22Rv1 (cell line): ENCODE measurements at regions not wholly inside any gene's neighbourhood (a gene's known extent, or its start where the extent isn't known, plus 50 kb on each side); places are given as distances from the start of the nearest gene placed in this dataset.

Source experiments
- H3K27ac ChIP-seq: fragments of 450-650 bp; 2 replicates; pipeline ENCODE4 v1.5.1; 2017
- ZFX ChIP-seq: fragments of 450-650 bp; IDR thresholded peaks from 2 replicates; pipeline ENCODE4 v1.6.1; 2017; ENCODE audit warnings: antibody characterized with exemption, borderline replicate concordance
- TF ChIP-seq, protein P1 (sequence below): fragments of 450-650 bp; IDR thresholded peaks from 2 replicates; pipeline ENCODE4 v1.5.1; 2017; ENCODE audit warnings: mild to moderate bottlenecking

DNA sequence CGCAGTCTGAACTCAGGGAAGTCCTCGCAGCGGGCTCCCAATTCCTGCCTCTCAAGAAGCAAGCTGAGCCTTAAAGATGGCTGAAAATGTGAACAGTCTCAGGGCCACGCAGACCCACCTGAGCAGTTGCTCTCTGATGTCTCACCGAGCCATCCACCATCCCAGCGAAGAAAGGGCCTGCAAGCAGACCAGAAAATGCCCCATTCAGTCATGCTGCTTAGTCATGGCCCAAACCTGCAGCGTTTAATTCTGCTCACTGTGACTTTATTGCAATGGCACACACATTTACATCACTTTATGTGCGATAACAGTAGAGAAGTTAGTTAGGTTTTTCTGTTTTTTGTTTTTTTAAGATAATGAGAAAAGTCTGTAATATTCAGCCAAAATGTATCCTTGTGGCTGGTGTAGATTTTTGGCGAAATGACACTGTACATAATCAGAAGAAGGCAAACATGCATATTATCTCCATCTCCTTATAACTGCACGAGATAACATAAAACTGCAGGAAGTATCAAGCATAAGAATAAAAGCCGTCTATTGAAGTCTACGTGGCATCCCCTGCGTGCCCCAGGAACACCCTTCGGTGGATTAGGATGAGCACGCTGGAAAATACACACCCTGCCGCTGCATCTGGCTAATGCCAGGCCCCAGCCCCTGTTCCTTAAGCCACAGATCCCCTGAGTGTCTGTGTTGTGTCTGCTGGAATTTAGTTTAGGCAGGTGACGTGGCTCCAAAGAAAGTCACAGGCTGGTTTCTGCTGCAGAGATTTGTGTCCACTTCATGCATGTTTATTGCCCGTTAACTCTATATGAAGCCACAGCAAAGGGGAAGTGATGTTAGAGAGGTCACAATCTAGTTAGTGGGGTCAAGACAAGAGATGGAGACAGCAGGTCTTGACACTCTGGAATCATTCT lies 119.8 kb upstream of the IRF2BP2 start:
- no peak overlapping the region for H3K27ac ChIP-seq
- TF ChIP-seq ZFX = no peak
- TF ChIP-seq, protein P1, sequence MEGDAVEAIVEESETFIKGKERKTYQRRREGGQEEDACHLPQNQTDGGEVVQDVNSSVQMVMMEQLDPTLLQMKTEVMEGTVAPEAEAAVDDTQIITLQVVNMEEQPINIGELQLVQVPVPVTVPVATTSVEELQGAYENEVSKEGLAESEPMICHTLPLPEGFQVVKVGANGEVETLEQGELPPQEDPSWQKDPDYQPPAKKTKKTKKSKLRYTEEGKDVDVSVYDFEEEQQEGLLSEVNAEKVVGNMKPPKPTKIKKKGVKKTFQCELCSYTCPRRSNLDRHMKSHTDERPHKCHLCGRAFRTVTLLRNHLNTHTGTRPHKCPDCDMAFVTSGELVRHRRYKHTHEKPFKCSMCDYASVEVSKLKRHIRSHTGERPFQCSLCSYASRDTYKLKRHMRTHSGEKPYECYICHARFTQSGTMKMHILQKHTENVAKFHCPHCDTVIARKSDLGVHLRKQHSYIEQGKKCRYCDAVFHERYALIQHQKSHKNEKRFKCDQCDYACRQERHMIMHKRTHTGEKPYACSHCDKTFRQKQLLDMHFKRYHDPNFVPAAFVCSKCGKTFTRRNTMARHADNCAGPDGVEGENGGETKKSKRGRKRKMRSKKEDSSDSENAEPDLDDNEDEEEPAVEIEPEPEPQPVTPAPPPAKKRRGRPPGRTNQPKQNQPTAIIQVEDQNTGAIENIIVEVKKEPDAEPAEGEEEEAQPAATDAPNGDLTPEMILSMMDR = no peak

DNA sequence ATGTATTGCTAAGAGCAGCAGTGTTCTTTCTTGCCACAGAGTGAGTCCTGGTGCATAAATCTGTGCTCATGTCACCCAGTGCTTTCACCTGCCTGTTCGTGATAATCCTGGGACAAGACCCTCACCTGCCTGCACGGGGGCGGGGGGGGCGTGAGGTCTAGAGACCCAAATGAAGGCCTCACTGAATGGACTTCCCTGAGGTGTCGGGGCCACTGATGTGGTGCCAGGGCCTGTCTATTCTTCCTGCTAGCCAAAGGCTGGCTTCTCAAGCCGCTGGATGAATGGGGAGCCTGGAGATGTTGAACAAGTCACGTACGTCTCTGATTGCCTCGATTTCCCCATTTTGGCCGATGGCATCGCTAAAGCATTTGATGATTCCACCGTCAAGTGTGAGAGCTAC lies 118.8 kb upstream of the IRF2BP2 start:
- TF ChIP-seq ZFX = no peak
- TF ChIP-seq, protein P1 = no peak
- H3K27ac ChIP-seq = no peak overlapping the region

DNA sequence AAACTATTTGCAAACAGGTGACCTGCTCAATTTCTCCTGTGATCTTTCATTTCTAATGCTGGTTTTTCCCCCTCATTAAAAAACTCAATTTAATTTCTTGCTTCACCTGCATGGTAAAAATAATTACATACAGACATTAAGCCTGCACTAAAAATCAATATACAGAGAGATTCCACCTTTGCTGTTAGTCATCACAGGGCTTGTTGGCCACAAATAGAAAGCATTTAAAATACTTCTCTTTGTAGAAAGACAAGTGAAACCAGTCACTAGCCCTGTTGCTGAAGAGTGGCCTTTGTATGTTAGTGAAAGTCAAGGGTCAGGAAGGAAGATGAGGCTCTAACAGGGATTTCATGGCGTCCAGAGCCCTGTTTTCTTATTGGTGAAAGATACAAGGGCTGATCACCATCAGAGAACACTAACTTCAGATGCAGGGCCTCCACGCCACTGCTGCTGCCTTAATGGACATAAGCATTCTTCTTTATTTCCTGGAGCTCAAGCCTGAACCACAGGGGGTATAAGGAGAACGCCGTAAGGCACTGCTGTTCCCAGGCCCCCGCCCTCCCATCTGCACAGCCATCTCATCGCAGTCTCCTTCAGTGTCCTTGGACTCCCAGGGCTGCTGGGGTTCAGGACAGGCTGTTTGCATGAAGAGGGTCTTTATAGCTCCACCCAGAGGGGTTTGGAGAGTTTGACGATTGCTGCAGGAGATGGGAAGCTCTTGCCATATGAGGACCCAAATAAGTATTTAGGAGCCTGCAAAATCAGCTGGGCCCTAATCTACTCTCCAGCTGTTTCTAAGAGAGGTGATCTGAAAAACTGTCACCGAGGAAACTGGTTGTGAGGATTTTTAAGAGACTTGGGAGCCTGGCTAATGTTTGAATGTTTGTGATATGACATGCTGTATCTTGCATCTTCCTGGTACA lies 117.3 kb upstream of the IRF2BP2 start:
- peak overlapping the region; percentile 99 for H3K27ac ChIP-seq
- TF ChIP-seq ZFX = no peak
- TF ChIP-seq, protein P1 = no peak

DNA sequence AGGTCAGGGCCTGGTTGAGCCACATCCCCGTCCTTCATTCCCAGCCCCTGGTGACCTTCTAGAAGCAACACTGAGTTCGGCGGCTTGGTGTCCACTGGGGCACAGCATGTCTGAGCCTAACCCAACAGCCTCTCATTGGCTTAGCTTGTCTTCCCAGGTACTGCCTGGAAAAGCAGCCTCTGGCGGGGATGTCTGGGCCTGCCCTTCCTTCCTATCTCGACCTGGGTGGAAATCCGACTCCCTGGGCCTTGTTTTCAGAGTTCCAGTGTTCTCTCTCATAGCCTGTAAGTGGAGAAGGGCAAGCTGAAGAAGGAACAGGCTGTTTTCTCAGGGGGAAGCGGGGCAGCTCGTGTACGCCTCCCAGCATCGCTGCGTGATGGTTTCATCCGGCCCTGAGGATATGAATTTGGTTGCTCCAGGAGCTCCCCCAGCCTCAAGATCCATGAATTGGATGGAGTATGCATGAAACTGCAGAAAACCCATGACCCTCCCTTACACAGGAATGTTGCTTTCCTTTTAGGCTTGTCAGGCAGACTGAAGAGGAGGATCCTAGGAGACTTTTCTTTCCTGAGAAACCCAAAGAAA lies 116.5 kb upstream of the IRF2BP2 start:
- peak overlapping the region; percentile 99 for H3K27ac ChIP-seq
- TF ChIP-seq, protein P1 = no peak
- no peak for TF ChIP-seq ZFX

DNA sequence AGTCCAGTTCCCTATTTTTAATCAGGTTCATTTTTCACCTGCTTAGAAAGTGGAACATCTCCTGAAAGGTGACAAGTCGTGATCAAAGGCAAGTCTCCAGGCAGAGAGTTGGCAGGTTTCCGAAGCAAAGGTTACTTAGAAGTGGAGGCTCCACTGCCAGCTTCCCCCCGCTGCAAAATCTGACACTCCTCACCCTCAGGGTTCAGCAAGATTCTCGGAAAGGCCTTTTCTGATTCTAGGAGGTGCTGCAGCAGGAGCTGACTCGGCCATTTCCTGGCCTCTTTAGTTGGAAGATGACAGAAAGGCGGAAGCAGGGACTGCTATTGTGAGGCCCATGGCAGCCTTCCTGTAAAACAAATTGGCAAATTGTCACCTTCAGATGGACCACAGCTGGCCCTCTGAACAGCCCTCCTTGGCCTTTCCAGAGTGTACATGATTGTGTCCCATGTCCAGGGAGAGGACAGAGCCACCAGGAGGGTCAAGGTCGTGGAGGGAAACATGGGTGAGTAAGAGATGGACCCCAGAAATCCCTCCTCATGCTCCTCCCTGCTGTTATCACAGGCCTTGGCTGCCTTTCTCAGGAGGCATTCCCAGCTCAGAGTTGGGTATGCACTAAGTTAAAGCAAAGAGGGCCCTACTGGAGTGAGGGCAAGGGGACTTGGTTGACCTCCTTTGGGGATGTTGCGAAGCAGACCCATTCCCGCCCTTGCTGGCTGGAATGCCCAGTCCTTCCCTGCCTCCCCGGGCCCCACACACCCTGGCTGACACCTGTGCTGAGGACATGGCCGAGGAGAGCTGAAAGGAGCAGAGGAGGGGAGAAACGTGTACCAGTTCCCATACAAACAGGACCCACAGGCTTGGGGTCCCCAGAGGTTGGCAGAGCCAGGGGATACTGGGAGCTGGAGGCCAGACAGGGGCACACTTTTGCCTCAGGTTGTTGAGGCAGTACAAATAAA lies 115.5 kb upstream of the IRF2BP2 start:
- H3K27ac ChIP-seq = peak overlapping the region; percentile 99
- TF ChIP-seq ZFX = no peak
- TF ChIP-seq, protein P1 = no peak

DNA sequence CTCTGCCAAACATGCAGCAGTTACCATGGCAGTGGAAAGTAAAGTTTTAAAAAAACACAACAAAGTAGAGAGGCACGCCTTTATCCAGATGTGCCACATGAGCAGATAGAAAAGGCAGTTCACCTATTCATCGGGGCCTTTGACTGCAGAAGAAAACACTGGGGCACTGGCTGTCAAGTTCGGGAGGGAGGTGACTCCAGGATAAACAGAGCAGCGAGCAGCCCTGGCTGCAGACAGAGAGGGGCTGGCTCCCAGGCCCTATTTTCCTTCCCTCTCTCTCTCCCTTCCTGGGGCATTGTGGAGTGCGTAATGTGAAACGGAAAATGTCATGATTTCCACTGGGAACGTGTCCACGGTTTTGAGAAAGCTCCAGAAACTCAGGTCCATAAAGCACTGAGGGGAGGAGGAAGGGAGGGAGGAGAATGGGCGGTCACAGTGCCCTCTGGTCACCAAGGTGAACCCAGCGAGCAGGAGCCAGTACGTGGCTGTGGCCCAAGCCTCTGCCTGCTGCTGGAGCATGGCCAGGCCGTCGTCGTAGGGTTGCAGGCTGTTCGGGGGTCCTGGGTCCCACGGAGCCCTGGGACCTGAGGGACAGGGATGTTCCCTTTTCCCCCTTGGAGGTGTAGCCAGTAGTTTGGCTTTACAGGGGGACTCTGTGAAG lies 114.7 kb upstream of the IRF2BP2 start:
- H3K27ac ChIP-seq = peak overlapping the region; percentile 99

More for the DNA sequence above, 114.7 kb upstream of the IRF2BP2 start:
- TF ChIP-seq ZFX = no peak
- TF ChIP-seq, protein P1 = no peak
